Caco-2 (cell line): ENCODE measurements at regions not wholly inside any gene's neighbourhood (a gene's known extent, or its start where the extent isn't known, plus 50 kb on each side); places are given as distances from the start of the nearest gene placed in this dataset.

Experiments used
- BruUV-seq: library from RNA; stranded (reverse); fragments of 400-500 nt; replicated peaks from 2 replicates; lab custom pipeline; 2021; lab: Mats Ljungman, UMichigan
- CTCF ChIA-PET: fragments of 300-600 bp; sonication (Branson Sonifier 250); formaldehyde crosslinking; loops from one replicate; lab custom pipeline; 2022; ENCODE audit warnings: antibody characterized with exemption; lab: Charles Lee
- POLR2A ChIA-PET: fragments of 300-600 bp; sonication (Branson Sonifier 250); formaldehyde crosslinking; loops from one replicate; lab custom pipeline; 2022; ENCODE audit warnings: antibody characterized with exemption; lab: Charles Lee
- DNase-seq, 2 experiments: peaks; one replicate each; pipeline versions ENCODE4 v3.0.0 to v3.0.0-alpha.2; 2020 to 2022
- H3K27me3 ChIP-seq: replicated peaks from 2 replicates; pipeline ENCODE4 v1.6.0; 2011; ENCODE audit warnings: low read length; ENCODE audit not compliant: control insufficient read depth, insufficient read depth
- H3K36me3 ChIP-seq: 2 replicates; pipeline ENCODE4 v1.5.1; 2011; ENCODE audit warnings: low read length; ENCODE audit not compliant: control insufficient read depth, insufficient read depth
- H3K4me1 ChIP-seq: fragments of 250-450 bp; sonication (Bioruptor Pico); 2 replicates; pipeline ENCODE4 v1.5.1; 2020; ENCODE audit warnings: mild to moderate bottlenecking
- H3K4me3 ChIP-seq: 2 replicates; pipeline ENCODE4 v1.5.1; 2011; ENCODE audit warnings: low read depth, mild to moderate bottlenecking, control low read depth, low read length
- H3K9me3 ChIP-seq: fragments of 250-450 bp; sonication (Bioruptor Pico); 2 replicates; pipeline ENCODE4 v1.5.1; 2020; ENCODE audit warnings: mild to moderate bottlenecking, moderate library complexity
- H3K27ac Mint-ChIP-seq: one replicate; pipeline ENCODE4 v1.8.0; 2022; ENCODE audit warnings: mixed read lengths; ENCODE audit not compliant: unreplicated experiment
- H3K27me3 Mint-ChIP-seq: one replicate; pipeline ENCODE4 v1.8.0; 2022; ENCODE audit warnings: mixed read lengths; ENCODE audit not compliant: insufficient read depth, unreplicated experiment
- H3K36me3 Mint-ChIP-seq: one replicate; pipeline ENCODE4 v1.8.0; 2022; ENCODE audit warnings: mild to moderate bottlenecking, mixed read lengths; ENCODE audit not compliant: insufficient read depth, unreplicated experiment
- H3K4me1 Mint-ChIP-seq: one replicate; pipeline ENCODE4 v1.8.0; 2022; ENCODE audit warnings: low read depth, mixed read lengths; ENCODE audit not compliant: unreplicated experiment
- H3K4me3 Mint-ChIP-seq: one replicate; pipeline ENCODE4 v1.8.0; 2022; ENCODE audit warnings: mild to moderate bottlenecking, moderate library complexity, mixed read lengths; ENCODE audit not compliant: unreplicated experiment
- H3K9me3 Mint-ChIP-seq: one replicate; pipeline ENCODE4 v1.8.0; 2022; ENCODE audit warnings: mixed read lengths; ENCODE audit not compliant: unreplicated experiment
- CTCF ChIP-seq, 2 experiments: fragments of 200-600 bp in 1 of 2; IDR thresholded peaks; 1 replicate in 1 of 2; 2 replicates in 1 of 2; pipeline versions ENCODE4 v1.5.1 to v1.8.0; 2011 to 2022; ENCODE audit warnings: antibody characterized with exemption in 1 of 2, control low read depth in 1 of 2, inconsistent platforms in 1 of 2, low read depth in 1 of 2, low read length in 1 of 2, mild to moderate bottlenecking in 1 of 2, moderate library complexity in 1 of 2; ENCODE audit not compliant: insufficient read depth in 1 of 2, severe bottlenecking in 1 of 2, unreplicated experiment in 1 of 2
- intact Hi-C: fragments of 100-400 bp; cut with micrococcal nuclease; formaldehyde crosslinking; loops from one replicate; pipeline ENCODE4 v1.10.0; 2022; ENCODE audit not compliant: unreplicated experiment

- intact Hi-C loops = no loop called here
- H3K9me3 ChIP-seq = peaks cover 5% of the 10 kb centered on the region; the same call in 1 of the 2 replicates
- Mint-ChIP-seq H3K27me3 (no peaks in the 10 kb centered on the region), H3K4me3 (no peak overlapping the region), H3K4me1 (no peaks in the 10 kb centered on the region), H3K9me3 (peaks cover 15% of the 10 kb centered on the region), H3K36me3 (no peaks in the 10 kb centered on the region), H3K27ac (no peak overlapping the region)
- TF ChIP-seq CTCF (IDR thresholded peaks at IDR 0.05; ENCODE audit: insufficient read depth in 1 of 2, low read depth in 1 of 2, low read length in 1 of 2, severe bottlenecking in 1 of 2, unreplicated experiment in 1 of 2) = no peak
- no TSS peak for BruUV-seq
- ChIA-PET CTCF (no interaction called here), POLR2A (no interaction called here)
- no peak for DNase-seq
- no peak overlapping the region for H3K4me3 ChIP-seq
- H3K4me1 ChIP-seq = no peaks in the 10 kb centered on the region
- no peaks in the 10 kb centered on the region for H3K36me3 ChIP-seq
- H3K27me3 ChIP-seq = no peaks in the 10 kb centered on the region
Measured at GRCh38 chr2:144715992-144716391, 196.1 kb upstream of the ZEB2 start.

GRCh38 chr2:144713410-144713809 is 193.5 kb upstream of the ZEB2 start:
- DNase-seq = no peak
- intact Hi-C loops = no loop called here
- no peaks in the 10 kb centered on the region for H3K27me3 Mint-ChIP-seq

GRCh38 chr2:144712550-144712940 is 192.6 kb upstream of the ZEB2 start:
- no peaks in the 10 kb centered on the region for H3K9me3 ChIP-seq
- DNase-seq = no peak
- BruUV-seq = no TSS peak
- ChIA-PET CTCF (no interaction called here), POLR2A (no interaction called here)
- H3K27me3 Mint-ChIP-seq = no peaks in the 10 kb centered on the region
- H3K4me1 ChIP-seq = no peaks in the 10 kb centered on the region
- no peaks in the 10 kb centered on the region for H3K36me3 ChIP-seq
- H3K4me1 Mint-ChIP-seq = no peaks in the 10 kb centered on the region
- H3K9me3 Mint-ChIP-seq = peaks cover 3% of the 10 kb centered on the region
- no peaks in the 10 kb centered on the region for H3K36me3 Mint-ChIP-seq
- no peaks in the 10 kb centered on the region for H3K27me3 ChIP-seq
- TF ChIP-seq CTCF (IDR thresholded peaks at IDR 0.05; ENCODE audit: insufficient read depth in 1 of 2, low read depth in 1 of 2, low read length in 1 of 2, severe bottlenecking in 1 of 2, unreplicated experiment in 1 of 2) = no peak
- no peak overlapping the region for H3K4me3 ChIP-seq
- no peak overlapping the region for H3K27ac Mint-ChIP-seq
- intact Hi-C loops = no loop called here
- no peak overlapping the region for H3K4me3 Mint-ChIP-seq

More at GRCh38 chr2:144713410-144713809, 193.5 kb upstream of the ZEB2 start:
- no peak for TF ChIP-seq CTCF (IDR thresholded peaks at IDR 0.05; ENCODE audit: insufficient read depth in 1 of 2, low read depth in 1 of 2, low read length in 1 of 2, severe bottlenecking in 1 of 2, unreplicated experiment in 1 of 2)
- no peaks in the 10 kb centered on the region for H3K27me3 ChIP-seq
- no peak overlapping the region for H3K4me3 ChIP-seq
- POLR2A ChIA-PET = no interaction called here
- H3K27ac Mint-ChIP-seq = no peak overlapping the region
- peaks cover 12% of the 10 kb centered on the region for H3K9me3 Mint-ChIP-seq
- CTCF ChIA-PET = no interaction called here
- H3K4me3 Mint-ChIP-seq = no peak overlapping the region
- H3K36me3 Mint-ChIP-seq = no peaks in the 10 kb centered on the region
- H3K4me1 Mint-ChIP-seq = no peaks in the 10 kb centered on the region
- H3K9me3 ChIP-seq = peaks cover 4% of the 10 kb centered on the region; the same call in 1 of the 2 replicates
- no TSS peak for BruUV-seq
- no peaks in the 10 kb centered on the region for H3K36me3 ChIP-seq
- no peaks in the 10 kb centered on the region for H3K4me1 ChIP-seq
